ENCODE measurements at regions not wholly inside any gene's neighbourhood (a gene's known extent, or its start where the extent isn't known, plus 50 kb on each side); places are given as distances from the start of the nearest gene placed in this dataset.
A peak's percentile ranks its signal among the peaks of the same experiment; 100 is the strongest.
"Not testable (repeated sequence)": the region's sequence is repeated elsewhere in the genome, so short reads cannot be mapped to it uniquely, and the experiment has no call there.

GRCh38 chr2:121063471-121063870 lies 221.5 kb downstream of the TFCP2L1 start:
- no peak for DNase-seq

- peak; percentile 65 for DNase-seq
Observed at GRCh38 chr2:121064186-121064585, 220.8 kb downstream of the TFCP2L1 start.

GRCh38 chr2:121065239-121065638 lies 219.8 kb downstream of the TFCP2L1 start:
- no peak for DNase-seq

- DNase-seq: no peak
Observed at GRCh38 chr2:121066526-121066925, 218.5 kb downstream of the TFCP2L1 start.

- DNase-seq: peak; percentile 35
Observed at GRCh38 chr2:121068851-121069250, 216.2 kb downstream of the TFCP2L1 start.

- DNase-seq: no peak
Observed at GRCh38 chr2:121069434-121069969, 215.5 kb downstream of the TFCP2L1 start.

- DNase-seq: not testable (repeated sequence)
Observed at GRCh38 chr2:121070061-121070460, 214.9 kb downstream of the TFCP2L1 start.

GRCh38 chr2:121071034-121071504 lies 213.9 kb downstream of the TFCP2L1 start:
- DNase-seq: peak; percentile 81

GRCh38 chr2:121072784-121073183 lies 212.2 kb downstream of the TFCP2L1 start:
- no peak for DNase-seq

GRCh38 chr2:121073320-121074210 lies 211.4 kb downstream of the TFCP2L1 start:
- no peak for DNase-seq

GRCh38 chr2:121074293-121074932 lies 210.6 kb downstream of the TFCP2L1 start:
- DNase-seq: no peak

GRCh38 chr2:121075006-121075551 lies 209.9 kb downstream of the TFCP2L1 start:
- peak; percentile 65 for DNase-seq

GRCh38 chr2:121075641-121076497 lies 209.1 kb downstream of the TFCP2L1 start:
- peak; percentile 27 for DNase-seq

- no peak for DNase-seq
Observed at GRCh38 chr2:121076498-121076820, 208.5 kb downstream of the TFCP2L1 start.

GRCh38 chr2:121076885-121077549 lies 208.0 kb downstream of the TFCP2L1 start:
- DNase-seq: no peak

GRCh38 chr2:121078899-121079298 lies 206.1 kb downstream of the TFCP2L1 start:
- DNase-seq: no peak

GRCh38 chr2:121080013-121080772 lies 204.8 kb downstream of the TFCP2L1 start:
- DNase-seq: peak; percentile 72

GRCh38 chr2:121081701-121082100 lies 203.3 kb downstream of the TFCP2L1 start:
- DNase-seq: no peak

GRCh38 chr2:121082191-121082590 lies 202.8 kb downstream of the TFCP2L1 start:
- no peak for DNase-seq

GRCh38 chr2:121084130-121084680 lies 200.8 kb downstream of the TFCP2L1 start:
- peak; percentile 84 for DNase-seq

- DNase-seq: peak; percentile 95
Observed at GRCh38 chr2:121085801-121086200, 199.2 kb downstream of the TFCP2L1 start.

Data from DMS79 treated with DMSO at 0.1 percent for 48 hours (cell line).